OCI-LY1 (cell line): ENCODE measurements at regions not wholly inside any gene's neighbourhood (a gene's known extent, or its start where the extent isn't known, plus 50 kb on each side); places are given as distances from the start of the nearest gene placed in this dataset.
"Not testable (repeated sequence)": the region's sequence is repeated elsewhere in the genome, so short reads cannot be mapped to it uniquely, and the experiment has no call there.

Experiments used
- H2AFZ ChIP-seq: fragments of 200-600 bp; sonication (generic), shearing (Covaris generic); 2 replicates; pipeline ENCODE4 v1.6.0; 2014; ENCODE audit warnings: antibody characterized with exemption, mild to moderate bottlenecking, low read length
- H3F3A ChIP-seq: fragments of 200-600 bp; sonication (generic), shearing (Covaris generic); 2 replicates; pipeline ENCODE4 v1.6.0; 2014; ENCODE audit warnings: mild to moderate bottlenecking, antibody characterized with exemption, low read length, moderate library complexity; ENCODE audit not compliant: insufficient read depth
- H3K27ac ChIP-seq: fragments of 200-600 bp; sonication (generic); 2 replicates; pipeline ENCODE4 v1.5.1; 2014; ENCODE audit warnings: low read length, mixed run types, mild to moderate bottlenecking, low read depth; ENCODE audit not compliant: poor library complexity, severe bottlenecking
- H3K27me3 ChIP-seq: fragments of 200-600 bp; sonication (generic); 2 replicates; pipeline ENCODE4 v1.6.0; 2014; ENCODE audit warnings: antibody characterized with exemption, mild to moderate bottlenecking, low read length, moderate library complexity; ENCODE audit not compliant: insufficient read depth
- H3K36me3 ChIP-seq: fragments of 200-600 bp; sonication (generic); 2 replicates; pipeline ENCODE4 v1.6.1; 2014; ENCODE audit warnings: mild to moderate bottlenecking, antibody characterized with exemption, low read length, moderate library complexity, mixed read lengths; ENCODE audit not compliant: insufficient read depth
- H3K4me1 ChIP-seq: fragments of 200-600 bp; sonication (generic); 2 replicates; pipeline ENCODE4 v1.5.1; 2014; ENCODE audit warnings: mild to moderate bottlenecking, low read length, moderate library complexity; ENCODE audit not compliant: insufficient read depth, severe bottlenecking
- H3K4me2 ChIP-seq: fragments of 200-600 bp; sonication (generic), shearing (Covaris generic); 2 replicates; pipeline ENCODE4 v1.6.1; 2014; ENCODE audit warnings: low read length
- H3K4me3 ChIP-seq: fragments of 200-600 bp; sonication (generic); 2 replicates; pipeline ENCODE4 v1.5.1; 2014; ENCODE audit warnings: low read length, low read depth, mild to moderate bottlenecking, mixed read lengths; ENCODE audit not compliant: poor library complexity, severe bottlenecking
- H3K79me2 ChIP-seq: fragments of 200-600 bp; shearing (Covaris generic); 2 replicates; pipeline ENCODE4 v1.6.1; 2016; ENCODE audit warnings: mixed run types, low read length, mixed read lengths; ENCODE audit not compliant: insufficient read depth
- H3K9ac ChIP-seq: fragments of 200-600 bp; sonication (generic), shearing (Covaris generic); 2 replicates; pipeline ENCODE4 v1.6.1; 2014; ENCODE audit warnings: mild to moderate bottlenecking, low read length, mixed read lengths
- H3K9me2 ChIP-seq: fragments of 200-600 bp; sonication (generic), shearing (Covaris generic); 2 replicates; pipeline ENCODE4 v1.6.1; 2014; ENCODE audit warnings: low read depth, mild to moderate bottlenecking, low read length, mixed read lengths
- H3K9me3 ChIP-seq: fragments of 200-600 bp; shearing (Covaris generic); 2 replicates; pipeline ENCODE4 v1.6.1; 2014; ENCODE audit warnings: low read length, mixed read lengths
- H4K20me1 ChIP-seq: fragments of 200-600 bp; sonication (generic), shearing (Covaris generic); 2 replicates; pipeline ENCODE4 v1.6.0; 2016; ENCODE audit warnings: mild to moderate bottlenecking, low read length; ENCODE audit not compliant: insufficient read depth
- EZH2 ChIP-seq: fragments of 200-600 bp; sonication (generic), shearing (Covaris generic); IDR thresholded peaks from 2 replicates; pipeline ENCODE4 v1.8.0; 2017; ENCODE audit warnings: borderline replicate concordance, mixed run types, mild to moderate bottlenecking, antibody characterized with exemption, low read length, moderate library complexity, mixed read lengths
- TF ChIP-seq, protein P1 (sequence below): fragments of 200-600 bp; sonication (generic), shearing (Covaris generic); IDR thresholded peaks from 2 replicates; pipeline ENCODE4 v1.5.1; 2017; ENCODE audit warnings: mild to moderate bottlenecking, antibody characterized with exemption, low read length, moderate library complexity, mixed read lengths

DNA sequence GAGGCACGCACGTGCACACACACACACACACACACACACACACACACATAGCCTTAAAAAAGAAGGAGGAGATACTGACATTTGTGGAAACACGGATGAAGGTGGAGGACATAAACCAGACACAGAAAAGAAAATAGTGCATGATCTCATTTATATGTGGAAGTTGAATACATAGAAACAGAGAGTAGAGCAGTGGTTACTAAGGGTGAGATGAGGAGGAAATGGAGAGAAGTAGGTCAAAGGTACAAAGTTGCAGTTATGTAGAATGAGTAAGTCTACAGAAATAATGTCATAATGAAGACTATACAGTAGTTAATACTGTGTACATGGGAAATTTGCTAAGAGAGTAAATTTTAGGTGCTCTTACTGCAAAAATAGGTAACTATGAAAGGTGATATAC lies 412.2 kb upstream of the CDH9 start:
- H3K4me2 ChIP-seq, result peak overlapping the region; percentile 14; the same call in 1 of the 2 replicates
- H3K9me2 ChIP-seq, result no peaks in the 10 kb centered on the region
- H3K9ac ChIP-seq, result no peak overlapping the region
- H3K4me1 ChIP-seq, result peaks cover 21% of the 10 kb centered on the region
- H3F3A ChIP-seq, result no peaks in the 10 kb centered on the region
- peak overlapping the region; percentile 7 for H2AFZ ChIP-seq
- no peak overlapping the region for H3K27ac ChIP-seq
- no peaks in the 10 kb centered on the region for H3K79me2 ChIP-seq
- H3K27me3 ChIP-seq, result no peaks in the 10 kb centered on the region
- no peaks in the 10 kb centered on the region for H4K20me1 ChIP-seq
- no peak overlapping the region for H3K4me3 ChIP-seq
- no peak for TF ChIP-seq EZH2
- TF ChIP-seq, protein P1, sequence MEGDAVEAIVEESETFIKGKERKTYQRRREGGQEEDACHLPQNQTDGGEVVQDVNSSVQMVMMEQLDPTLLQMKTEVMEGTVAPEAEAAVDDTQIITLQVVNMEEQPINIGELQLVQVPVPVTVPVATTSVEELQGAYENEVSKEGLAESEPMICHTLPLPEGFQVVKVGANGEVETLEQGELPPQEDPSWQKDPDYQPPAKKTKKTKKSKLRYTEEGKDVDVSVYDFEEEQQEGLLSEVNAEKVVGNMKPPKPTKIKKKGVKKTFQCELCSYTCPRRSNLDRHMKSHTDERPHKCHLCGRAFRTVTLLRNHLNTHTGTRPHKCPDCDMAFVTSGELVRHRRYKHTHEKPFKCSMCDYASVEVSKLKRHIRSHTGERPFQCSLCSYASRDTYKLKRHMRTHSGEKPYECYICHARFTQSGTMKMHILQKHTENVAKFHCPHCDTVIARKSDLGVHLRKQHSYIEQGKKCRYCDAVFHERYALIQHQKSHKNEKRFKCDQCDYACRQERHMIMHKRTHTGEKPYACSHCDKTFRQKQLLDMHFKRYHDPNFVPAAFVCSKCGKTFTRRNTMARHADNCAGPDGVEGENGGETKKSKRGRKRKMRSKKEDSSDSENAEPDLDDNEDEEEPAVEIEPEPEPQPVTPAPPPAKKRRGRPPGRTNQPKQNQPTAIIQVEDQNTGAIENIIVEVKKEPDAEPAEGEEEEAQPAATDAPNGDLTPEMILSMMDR, result no peak
- no peaks in the 10 kb centered on the region for H3K9me3 ChIP-seq
- no peaks in the 10 kb centered on the region for H3K36me3 ChIP-seq

GRCh38 chr5:27439383-27439782 lies 401.0 kb upstream of the CDH9 start:
- not testable (repeated sequence) for H3K4me2 ChIP-seq, H3K27ac ChIP-seq, H3K79me2 ChIP-seq, H3K36me3 ChIP-seq, H3F3A ChIP-seq, H3K4me1 ChIP-seq, H3K27me3 ChIP-seq, H3K9me3 ChIP-seq, H2AFZ ChIP-seq, H3K9me2 ChIP-seq, H4K20me1 ChIP-seq, H3K9ac ChIP-seq, H3K4me3 ChIP-seq

DNA sequence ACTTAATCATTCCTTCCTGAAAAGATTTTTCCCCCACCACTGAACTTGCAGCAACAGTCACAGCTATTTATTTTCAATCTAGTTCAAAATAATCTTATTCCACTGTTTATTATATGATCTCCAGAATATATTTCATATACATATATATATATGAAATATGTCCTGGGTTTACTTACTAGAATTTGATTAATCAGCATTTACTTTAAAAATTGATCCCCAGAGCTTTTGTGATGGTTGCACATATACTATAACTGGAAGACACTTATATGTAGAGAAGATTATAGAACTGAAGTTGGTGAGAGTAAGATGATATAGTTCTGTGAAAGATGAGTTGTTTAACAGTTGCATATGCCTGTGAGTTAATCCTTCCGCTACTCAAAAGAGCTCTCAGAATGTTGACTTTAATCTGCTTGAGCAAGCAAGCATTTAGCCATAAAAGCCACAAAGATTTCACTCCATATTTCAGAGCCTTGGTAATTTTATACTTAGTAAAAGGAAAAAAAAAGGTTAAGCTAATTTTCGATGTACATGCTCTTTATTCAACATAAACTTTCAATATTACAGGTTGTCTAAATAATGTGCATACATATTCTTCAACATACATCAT lies 399.3 kb upstream of the CDH9 start:
- no peaks in the 10 kb centered on the region for H3K9me2 ChIP-seq
- H3K4me3 ChIP-seq, result no peak overlapping the region
- H3K27ac ChIP-seq, result no peak overlapping the region
- H3K27me3 ChIP-seq, result no peaks in the 10 kb centered on the region
- H2AFZ ChIP-seq, result no peak overlapping the region
- H3F3A ChIP-seq, result no peaks in the 10 kb centered on the region
- no peaks in the 10 kb centered on the region for H3K79me2 ChIP-seq
- peaks cover 10% of the 10 kb centered on the region for H3K4me1 ChIP-seq
- no peaks in the 10 kb centered on the region for H4K20me1 ChIP-seq
- no peaks in the 10 kb centered on the region for H3K36me3 ChIP-seq
- no peaks in the 10 kb centered on the region for H3K9me3 ChIP-seq
- no peak overlapping the region for H3K9ac ChIP-seq
- H3K4me2 ChIP-seq, result no peak overlapping the region
- TF ChIP-seq EZH2, result no peak
- TF ChIP-seq, protein P1, result no peak

DNA sequence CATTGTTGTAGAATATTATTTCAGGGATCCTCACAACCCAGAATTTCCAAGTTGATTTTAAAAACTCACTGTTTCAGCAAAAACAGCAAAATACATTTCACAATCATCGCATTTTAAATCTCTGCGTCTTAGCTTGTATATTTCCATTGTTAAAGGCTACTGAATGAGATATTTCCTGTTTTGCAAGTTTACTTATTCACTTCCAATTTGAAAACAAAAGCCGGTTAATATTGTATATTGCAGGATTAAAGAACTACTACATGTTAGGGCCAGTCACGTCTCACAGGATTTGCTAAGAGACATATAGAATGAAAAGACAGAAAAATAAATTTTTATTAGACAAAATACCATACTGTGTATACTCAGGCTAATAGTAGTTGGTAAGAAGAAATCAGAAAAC lies 395.9 kb upstream of the CDH9 start:
- H3K27me3 ChIP-seq, result no peaks in the 10 kb centered on the region
- no peak overlapping the region for H3K27ac ChIP-seq
- H3K36me3 ChIP-seq, result no peaks in the 10 kb centered on the region
- H3K9me2 ChIP-seq, result no peaks in the 10 kb centered on the region
- H3K9me3 ChIP-seq, result no peaks in the 10 kb centered on the region
- H3K4me1 ChIP-seq, result peaks cover 10% of the 10 kb centered on the region
- H3K9ac ChIP-seq, result no peak overlapping the region
- H4K20me1 ChIP-seq, result no peaks in the 10 kb centered on the region
- H3K4me3 ChIP-seq, result no peak overlapping the region
- no peaks in the 10 kb centered on the region for H3K79me2 ChIP-seq
- H2AFZ ChIP-seq, result no peak overlapping the region
- no peaks in the 10 kb centered on the region for H3F3A ChIP-seq
- H3K4me2 ChIP-seq, result no peak overlapping the region
- TF ChIP-seq, protein P1, result no peak
- no peak for TF ChIP-seq EZH2
